HG03025 (cell line): ENCODE measurements at regions not wholly inside any gene's neighbourhood (a gene's known extent, or its start where the extent isn't known, plus 50 kb on each side); places are given as distances from the start of the nearest gene placed in this dataset.
"Not testable (repeated sequence)": the region's sequence is repeated elsewhere in the genome, so short reads cannot be mapped to it uniquely, and the experiment has no call there.

ENCODE experiments used
- ATAC-seq: cut with Tn5 transposase; IDR thresholded peaks from one replicate; pipeline ENCODE4 v1.9.1; 2021; ENCODE audit warnings: mild to moderate bottlenecking, moderate library complexity; ENCODE audit not compliant: unreplicated experiment, low FRiP score

DNA sequence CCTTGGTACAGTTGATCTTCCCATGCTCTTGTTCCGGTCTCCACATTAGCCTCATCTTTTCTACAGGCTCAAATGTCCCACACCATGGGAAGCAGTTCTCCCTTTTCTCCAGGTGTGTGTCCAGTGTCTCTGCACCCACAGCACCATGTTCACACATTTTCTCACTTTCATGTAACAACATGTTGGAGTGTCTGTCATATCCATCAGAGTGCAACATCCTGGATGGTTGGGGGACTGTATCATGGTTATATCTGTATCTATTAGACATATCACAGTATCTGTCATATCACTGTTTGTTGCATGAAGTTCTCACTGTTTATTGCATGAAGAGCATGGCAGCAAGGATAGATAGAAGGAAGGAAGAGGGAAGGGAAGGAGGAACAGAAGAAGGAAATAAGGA, 635.6 kb downstream of the EPM2A start:
- no peak for ATAC-seq

DNA sequence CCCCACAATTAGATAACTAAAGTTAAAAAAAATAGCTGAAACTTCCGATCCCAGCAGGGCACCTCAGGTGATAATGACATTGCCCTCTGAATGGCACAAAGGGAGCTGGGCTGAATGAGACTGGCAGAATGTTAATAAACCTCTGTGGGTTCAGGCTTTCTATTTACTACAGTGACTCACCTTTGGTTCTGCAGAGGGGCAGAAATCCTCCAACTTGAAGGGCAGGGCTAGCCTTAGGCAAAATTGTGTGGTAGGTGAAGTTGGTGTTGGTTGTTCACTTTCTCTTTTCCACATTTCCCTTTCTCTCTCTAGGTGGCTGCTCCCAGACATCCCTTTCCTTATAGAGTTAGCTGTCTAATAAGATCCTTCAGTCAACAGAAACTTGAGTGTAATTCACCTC, 625.2 kb downstream of the EPM2A start:
- no peak for ATAC-seq

DNA sequence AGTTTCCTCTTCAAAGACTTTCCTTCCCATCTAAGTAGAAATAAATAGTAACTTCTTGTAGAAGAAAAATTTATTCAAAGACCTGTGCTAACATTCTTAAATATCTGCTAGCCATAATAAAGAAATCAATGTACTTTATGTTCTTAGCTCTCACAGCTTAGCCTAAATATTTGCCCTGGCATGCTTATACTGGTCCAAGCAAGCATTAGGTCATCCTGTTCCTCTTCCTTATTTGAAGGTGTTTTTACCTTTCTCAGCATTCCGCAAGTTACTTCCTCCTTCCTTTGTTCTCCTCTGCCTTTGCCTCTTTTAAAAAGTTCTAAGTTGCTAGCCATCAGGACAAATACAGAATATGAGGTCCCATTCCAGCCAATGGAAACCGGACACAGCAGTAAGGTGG, 623.9 kb downstream of the EPM2A start:
- ATAC-seq = not testable (repeated sequence)

DNA sequence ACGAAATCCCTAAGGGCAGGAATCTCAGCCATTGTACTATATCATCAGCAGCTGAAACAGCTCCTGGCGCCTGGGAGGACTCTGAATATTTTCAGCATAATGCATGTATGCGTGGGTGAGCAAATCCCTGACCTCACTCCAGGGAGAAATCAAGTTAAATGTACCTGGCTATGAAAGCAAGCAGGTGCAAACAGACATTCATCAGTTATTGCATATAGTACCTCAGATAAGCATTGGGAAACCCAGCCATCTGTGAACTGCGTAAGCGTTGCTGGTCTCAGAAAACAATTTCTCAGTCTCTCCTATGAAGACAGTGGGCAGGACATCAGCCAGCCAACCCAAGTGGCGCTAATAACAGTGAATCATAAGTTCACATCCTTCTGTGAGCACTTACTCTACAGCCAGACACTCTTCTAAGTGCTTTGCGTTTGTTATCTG, 622.6 kb downstream of the EPM2A start:
- no peak for ATAC-seq

DNA sequence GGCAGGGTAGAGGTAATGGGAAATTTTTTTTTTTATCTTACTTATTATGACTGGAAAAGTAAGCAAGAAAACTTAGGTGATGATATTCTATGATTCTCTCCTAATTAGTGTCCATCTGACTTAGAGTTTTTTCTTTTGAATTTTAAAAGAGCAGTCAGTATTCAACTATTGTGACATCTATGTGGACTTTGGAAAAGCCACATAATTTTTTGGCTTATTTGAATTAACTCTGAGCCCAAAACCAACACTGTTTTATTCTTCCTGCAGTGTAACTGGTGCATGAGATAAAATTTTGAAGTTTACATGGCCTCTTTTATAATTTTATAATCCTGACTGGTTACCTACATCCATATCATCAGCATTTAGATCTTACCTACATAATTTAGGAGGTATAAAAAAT, 619.7 kb downstream of the EPM2A start:
- no peak for ATAC-seq

DNA sequence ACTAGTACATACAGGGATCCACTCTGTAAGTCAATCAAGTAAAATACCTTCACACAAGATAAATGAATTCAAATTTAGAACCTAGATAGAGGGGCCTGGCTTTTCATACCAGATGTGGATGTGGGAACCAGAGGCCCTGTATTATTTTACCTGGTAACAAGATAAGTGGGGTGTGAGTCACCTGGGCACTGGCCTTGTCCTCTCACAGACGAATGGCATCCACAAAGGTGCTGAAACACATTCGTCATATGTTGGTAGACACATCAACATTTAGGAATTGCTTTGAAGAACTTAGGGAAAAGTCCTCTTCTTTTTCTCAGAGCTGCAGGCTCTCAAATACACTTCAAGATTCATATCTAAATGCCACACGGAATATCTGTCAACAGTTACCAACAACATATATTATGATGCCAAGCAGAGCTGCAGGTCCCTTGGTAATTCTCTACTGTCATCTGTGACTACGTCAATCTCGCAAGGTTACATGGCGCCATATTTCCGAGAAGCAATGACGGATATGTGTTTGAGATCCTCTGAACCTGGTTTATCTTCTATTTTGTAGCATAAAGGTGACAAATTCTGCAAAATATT, 618.6 kb downstream of the EPM2A start:
- no peak for ATAC-seq

DNA sequence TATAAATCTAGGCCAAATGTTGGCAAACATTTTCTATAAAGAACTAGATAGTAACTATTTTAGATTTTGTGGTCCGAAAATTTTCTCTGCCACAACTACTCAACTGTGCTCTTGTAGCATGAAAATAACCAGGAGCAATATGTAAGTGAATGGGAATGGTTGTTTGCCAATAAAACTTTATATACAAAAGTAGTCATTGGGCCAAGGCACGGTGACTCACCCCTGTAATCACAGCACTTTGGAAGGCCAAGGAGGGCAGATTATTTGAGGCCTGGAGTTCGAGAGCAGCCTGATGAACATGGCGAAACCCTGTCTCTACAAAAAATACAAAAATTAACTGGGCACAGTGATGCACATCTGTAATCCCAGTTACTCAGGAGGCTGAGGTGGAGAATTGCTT, 617.1 kb downstream of the EPM2A start:
- no peak for ATAC-seq

DNA sequence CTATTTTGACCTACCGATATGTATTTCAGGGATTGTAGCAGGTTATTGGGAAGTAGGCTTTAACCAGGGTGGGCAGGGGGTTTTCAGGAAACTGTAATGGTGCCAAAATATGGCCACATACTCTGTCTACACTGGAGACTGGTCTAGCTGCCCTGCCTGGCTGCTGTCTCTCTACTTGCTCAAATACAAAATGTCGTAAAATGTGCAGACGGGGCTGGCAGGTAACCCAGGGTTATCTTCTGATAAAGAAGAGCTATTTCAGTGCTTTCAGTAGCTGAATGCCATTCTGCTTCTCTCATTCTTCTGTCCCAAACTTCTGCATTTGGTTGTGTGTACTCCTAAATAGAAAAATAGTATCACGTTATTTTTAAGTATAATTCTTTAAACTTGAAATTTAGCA, 616.2 kb downstream of the EPM2A start:
- no peak for ATAC-seq

DNA sequence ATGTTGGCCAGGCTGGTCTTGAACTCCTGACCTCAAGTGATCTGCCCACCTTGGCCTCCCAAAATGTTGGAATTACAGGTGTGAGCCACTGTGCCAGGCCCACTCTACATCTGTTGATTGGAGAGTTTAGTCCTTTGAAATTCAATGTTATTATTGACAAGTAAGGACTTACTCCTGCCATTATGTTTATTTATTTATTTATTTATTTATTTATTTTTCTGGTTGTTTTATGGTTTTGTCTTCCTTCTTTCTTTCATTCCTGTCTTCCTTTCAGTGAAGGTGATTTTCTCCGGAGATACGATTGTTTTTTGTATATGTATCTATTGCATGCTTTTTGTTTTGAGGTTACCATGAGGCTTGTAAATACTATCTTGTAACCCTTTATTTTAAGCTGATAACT, 602.6 kb downstream of the EPM2A start:
- ATAC-seq = no peak

DNA sequence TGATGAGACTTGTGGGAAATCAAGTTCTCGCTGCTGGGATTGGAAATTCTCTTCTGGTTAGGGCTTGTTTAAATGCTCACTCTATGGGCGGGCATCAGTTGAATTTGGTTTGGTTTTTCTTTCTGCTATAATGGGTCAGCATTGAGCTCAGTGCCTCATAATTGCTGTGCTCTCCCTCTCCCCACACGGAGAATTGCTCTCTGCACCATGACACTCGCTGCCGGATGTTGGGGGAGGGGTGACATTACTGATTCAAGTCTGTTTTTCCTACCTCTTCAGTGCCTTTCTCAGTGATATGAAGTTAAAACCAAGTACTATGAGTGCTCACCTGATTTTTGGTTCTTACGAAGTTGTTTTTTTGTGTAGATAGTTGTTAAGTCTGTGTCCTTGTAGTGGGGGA, 599.6 kb downstream of the EPM2A start:
- ATAC-seq = no peak

DNA sequence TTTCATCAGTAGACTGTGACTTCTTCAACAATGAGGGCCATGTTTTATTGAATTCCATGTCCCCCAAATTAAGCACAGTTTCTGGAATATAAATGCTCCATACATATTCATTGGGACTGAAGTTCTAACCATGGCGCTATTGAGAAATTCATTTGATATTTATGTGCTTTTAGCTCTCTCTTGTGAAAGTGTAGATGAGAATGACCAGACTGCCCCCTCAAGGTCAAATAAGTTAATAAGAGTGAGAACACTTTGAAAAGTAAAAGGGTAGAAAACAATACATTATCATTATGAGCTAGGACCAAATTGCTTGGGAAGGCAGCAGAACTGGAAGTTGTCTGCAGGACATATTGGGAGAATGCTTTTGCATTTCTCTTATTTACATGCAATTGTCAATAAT, 597.9 kb downstream of the EPM2A start:
- no peak for ATAC-seq

DNA sequence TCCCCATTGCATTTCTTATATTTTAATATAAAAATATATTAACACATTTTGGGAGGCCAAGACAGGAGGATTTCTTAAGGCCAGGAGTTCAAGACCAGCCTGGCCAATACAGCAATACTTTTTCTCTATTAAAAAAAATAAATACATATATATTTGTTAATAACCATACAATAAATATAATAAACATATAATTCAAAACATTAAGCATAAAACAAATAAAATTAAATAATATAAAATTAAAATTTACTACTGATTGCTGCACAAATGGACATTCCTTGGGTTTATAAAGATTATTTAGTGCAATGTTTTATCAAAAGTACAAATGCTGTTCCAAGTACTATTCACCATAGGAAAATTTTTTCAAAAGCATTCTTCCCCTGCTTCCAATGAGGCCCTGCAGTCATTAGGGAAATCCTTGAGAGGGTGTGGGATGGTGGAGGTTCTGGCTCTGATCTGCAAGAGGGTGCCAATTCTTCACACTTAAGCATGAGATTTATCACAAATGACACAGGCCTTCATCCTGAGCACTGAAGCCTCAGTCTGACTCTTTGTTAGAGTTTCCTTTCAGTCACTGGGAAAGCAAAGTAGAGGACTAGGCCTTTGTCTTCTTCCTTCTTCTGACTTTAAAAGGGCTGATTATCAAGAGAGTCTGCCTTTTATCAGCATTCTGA, 596.7 kb downstream of the EPM2A start:
- no peak for ATAC-seq

DNA sequence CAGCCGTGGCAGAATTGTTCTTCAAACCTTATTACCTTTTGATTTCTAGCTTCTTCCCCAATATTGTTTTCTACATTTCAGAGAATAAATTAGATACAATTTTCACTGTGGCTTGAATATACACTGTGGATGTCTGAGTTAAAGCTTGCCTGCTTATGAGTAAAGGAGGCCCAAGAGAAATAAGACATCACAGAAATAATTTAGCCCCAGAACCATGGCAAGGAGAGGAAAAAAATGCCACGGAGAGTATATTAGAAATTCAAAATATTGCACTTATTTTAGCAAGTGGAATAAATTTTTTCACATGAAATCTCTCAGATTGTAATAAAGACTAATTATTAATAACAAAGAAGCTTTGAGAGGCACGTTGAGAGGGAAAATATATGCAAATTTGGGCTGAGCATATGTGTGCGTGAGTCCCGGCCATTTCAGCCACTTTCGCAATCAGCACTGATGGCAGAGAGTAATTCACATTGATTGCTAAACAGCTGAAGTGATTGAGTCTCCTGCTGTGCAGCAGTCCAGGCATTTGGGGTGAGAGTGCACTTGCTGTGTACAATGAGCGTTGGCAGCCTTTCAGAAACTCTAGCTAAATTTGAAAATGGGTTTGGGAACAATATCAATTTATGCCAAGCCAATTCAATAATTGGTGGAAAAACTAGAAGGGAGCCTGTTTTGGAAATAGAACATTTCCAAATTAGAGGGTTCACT, 596.0 kb downstream of the EPM2A start:
- ATAC-seq = no peak

DNA sequence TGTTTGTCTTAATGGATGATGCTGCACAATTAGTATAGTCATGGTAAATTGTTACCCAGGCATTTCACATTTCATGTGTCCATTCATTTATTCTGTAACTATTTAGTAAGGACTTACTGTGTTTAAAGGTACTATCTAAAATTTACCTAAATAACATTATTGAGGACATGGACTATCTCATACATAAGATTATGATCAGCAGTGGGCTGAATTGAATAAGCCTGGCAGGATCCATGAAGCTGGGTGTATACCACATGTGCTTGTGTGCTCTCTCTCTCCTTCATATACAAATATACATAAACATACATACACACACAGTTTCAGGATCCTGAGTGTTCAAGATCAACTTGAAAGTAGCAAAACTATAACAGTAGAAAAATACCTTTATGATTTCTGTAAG, 595.4 kb downstream of the EPM2A start:
- no peak for ATAC-seq

DNA sequence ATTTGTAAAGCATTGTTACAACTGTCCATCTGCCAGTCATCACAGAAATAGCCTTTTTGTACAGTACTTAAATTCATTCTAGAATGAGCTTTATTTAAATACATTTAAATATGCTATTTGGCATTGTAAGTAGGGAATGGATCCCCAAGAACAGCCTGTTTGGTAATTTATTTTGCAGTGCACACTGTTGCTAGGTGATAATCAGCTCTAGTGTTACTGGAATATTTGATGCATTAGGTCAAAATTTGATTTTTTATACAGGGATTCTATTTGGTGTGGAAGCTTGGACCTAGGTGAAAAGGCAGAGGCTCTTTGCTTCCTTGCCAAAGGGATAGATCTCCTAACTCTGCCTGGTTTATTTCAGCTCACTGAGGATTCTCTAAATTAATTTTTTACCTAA, 593.7 kb downstream of the EPM2A start:
- no peak for ATAC-seq

DNA sequence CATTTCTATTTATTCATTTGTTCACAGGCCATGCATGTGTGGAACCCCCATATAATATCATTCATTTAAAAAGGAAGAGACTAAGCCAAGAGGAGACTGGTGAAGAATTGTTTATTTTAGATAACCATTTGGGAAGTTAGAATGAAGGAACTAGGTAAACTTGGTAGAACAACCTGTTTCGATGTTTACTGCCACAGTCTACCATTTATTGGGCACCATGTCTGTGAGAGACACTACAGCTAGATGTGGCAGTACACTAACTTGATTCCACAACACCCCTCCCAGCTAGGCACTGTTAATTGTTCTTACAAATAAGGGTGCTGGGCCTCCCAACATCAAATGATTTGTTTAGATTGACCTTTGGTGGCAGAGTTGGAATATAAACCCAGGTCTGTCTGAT, 592.4 kb downstream of the EPM2A start:
- no peak for ATAC-seq

DNA sequence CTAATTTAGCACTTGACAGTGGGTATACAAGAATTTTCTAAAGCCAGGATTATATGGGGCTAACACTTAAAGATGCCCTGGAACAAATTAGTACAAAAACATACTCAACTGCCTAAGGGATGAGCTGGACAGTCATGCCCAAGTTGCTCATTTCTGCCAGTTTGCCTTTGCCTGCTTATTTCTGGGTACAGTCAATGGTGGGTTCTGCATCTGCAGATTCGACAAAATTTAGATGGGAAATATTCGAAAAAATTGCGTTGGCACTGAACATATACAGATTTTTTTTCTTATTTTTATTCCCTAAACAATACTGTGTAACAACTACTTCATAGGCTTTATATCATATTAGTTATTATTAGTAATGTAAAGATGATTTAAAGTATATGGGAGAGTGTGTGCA, 591.9 kb downstream of the EPM2A start:
- no peak for ATAC-seq

DNA sequence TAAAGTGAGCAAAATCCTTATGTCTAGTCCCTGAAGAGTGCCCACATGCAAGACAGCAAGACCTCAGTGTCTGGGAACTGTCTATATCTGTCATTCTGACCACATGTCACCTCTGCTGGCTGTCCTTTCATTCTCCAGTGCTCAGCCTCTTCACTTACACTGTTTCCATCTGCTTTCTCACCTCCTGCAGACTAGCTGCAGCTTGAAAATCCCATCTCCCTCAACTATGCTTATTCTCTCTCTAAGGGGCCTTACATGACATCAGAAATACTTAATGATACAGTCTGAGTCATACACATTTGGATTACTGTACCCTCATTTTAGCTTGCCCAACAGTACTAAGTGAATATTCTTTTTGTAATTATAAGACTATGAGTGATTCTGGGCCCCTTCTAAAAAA, 587.8 kb downstream of the EPM2A start:
- no peak for ATAC-seq

DNA sequence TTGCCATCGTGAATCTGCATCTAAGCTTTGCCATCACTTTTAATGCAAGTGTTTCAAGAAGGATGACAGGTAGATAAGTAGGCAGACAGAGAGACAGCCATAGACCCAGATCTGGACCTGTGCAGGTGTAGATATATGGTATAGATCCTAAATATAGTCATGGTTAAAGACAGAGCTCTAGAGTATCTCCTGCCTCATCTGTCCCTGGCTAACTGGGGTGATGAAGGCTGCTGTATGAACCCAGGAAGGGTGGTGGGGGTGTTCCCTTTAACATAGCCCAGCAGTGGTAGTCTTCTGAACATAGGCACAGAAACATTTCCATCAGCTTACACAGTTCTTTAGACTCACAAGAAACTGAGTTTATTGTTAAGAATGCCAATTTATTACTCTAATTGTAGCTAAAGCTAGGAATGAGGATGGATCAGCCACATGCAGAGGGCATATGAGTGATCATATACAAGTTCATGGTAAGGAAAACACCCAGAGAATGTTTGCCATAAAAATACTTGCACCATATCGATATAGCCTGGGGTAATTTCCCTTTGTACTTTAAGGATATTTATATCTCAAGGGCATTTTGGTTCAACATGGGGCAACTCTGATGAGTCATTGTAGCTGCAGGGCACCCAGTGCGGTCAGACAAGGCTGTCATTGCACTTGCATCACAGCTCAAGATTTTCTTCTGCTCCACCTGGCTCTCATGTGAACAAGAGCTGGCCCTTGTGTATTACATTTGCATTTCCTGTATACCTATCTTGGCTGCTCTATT, 587.2 kb downstream of the EPM2A start:
- ATAC-seq = no peak

DNA sequence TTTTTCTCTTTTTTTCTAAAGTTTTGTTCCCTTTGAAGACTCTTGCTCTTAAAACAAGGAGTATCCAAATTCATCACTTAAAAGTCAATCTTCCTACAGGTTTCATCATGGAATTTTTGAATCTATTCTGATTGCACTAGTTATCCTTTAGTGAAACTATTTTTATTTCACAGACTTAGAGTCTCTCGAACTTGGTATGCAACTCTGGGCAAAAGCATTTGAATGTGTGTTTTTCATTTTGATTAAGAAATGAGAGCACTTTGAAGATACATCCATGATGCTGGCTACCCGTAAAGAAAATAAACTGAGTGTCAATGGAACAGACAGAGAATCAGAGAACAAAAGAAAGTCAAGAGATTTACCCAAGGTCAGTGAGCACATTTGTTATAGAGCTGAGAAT, 586.5 kb downstream of the EPM2A start:
- ATAC-seq = no peak

DNA sequence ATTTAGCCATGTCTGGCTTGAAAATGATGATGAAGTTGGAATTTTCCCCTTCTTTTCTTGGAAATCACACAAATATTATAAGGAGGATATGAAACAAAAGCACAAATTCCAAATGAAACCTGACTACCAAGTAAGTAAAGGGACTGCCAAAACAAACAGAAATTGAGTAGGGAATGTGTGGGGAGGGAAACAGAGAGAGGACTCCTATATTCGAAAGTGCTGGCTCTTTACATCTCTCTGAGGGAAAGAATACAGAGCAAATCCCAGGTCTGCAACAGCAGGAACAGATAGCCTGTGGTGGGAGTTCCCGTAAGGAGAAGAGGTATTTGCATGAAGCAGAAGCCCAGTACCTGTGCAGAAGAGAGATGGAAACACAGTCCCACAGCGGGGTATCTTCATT, 583.7 kb downstream of the EPM2A start:
- ATAC-seq = no peak
